Liver (tissue), 8 donors: ENCODE measurements at regions not wholly inside any gene's neighbourhood (a gene's known extent, or its start where the extent isn't known, plus 50 kb on each side); places are given as distances from the start of the nearest gene placed in this dataset.

Source experiments
- DNase-seq: peaks from one replicate; pipeline ENCODE4 v3.0.0-alpha.2; 2017; ENCODE audit warnings: low spot score
- H3K27ac ChIP-seq, 2 donors: one replicate each; pipeline ENCODE4 v1.7.0; 2013; ENCODE audit warnings: inconsistent platforms in 2 of 2, low read length in 2 of 2, control low read depth in 1 of 2, low read depth in 1 of 2, mild to moderate bottlenecking in 1 of 2
- H3K27me3 ChIP-seq, 4 donors: one replicate each; pipeline versions ENCODE4 v1.6.1 to v1.7.0; 2013; ENCODE audit warnings: low read length in 3 of 4, inconsistent platforms in 1 of 4, mild to moderate bottlenecking in 1 of 4, moderate library complexity in 1 of 4; ENCODE audit not compliant: control insufficient read depth in 4 of 4, insufficient read depth in 4 of 4
- H3K36me3 ChIP-seq, 4 donors: one replicate each; pipeline versions ENCODE4 v1.6.1 to v1.7.0; 2013; ENCODE audit warnings: low read length in 3 of 4, mild to moderate bottlenecking in 3 of 4, low read depth in 1 of 4, moderate library complexity in 1 of 4; ENCODE audit not compliant: control insufficient read depth in 4 of 4, insufficient read depth in 3 of 4
- H3K4me1 ChIP-seq, 4 donors: one replicate each; pipeline versions ENCODE4 v1.6.1 to v1.7.0; 2013; ENCODE audit warnings: low read length in 3 of 4, mild to moderate bottlenecking in 3 of 4, moderate library complexity in 1 of 4; ENCODE audit not compliant: control insufficient read depth in 4 of 4, insufficient read depth in 4 of 4
- H3K4me3 ChIP-seq, 3 donors: one replicate each; pipeline versions ENCODE4 v1.6.1 to v1.7.0; 2013; ENCODE audit warnings: low read length in 3 of 3, control low read depth in 1 of 3, low read depth in 1 of 3, mild to moderate bottlenecking in 1 of 3
- H3K9ac ChIP-seq, 2 donors: one replicate each; pipeline ENCODE4 v1.7.0; 2013; ENCODE audit warnings: low read length in 2 of 2, mild to moderate bottlenecking in 2 of 2, moderate library complexity in 2 of 2, control low read depth in 1 of 2, low read depth in 1 of 2
- H3K9me3 ChIP-seq, 4 donors: one replicate each; pipeline versions ENCODE4 v1.6.1 to v1.7.0; 2013; ENCODE audit warnings: low read length in 3 of 4; ENCODE audit not compliant: control insufficient read depth in 4 of 4
- ATF3 ChIP-seq: IDR thresholded peaks from 2 replicates; pipeline ENCODE4 v1.6.1; 2016; ENCODE audit warnings: antibody characterized with exemption
- CTCF ChIP-seq: fragments of 150-350 bp; IDR thresholded peaks from 2 replicates; pipeline ENCODE4 v1.5.1; 2017; ENCODE audit warnings: improper control_type of control experiment, low read depth, low read length; ENCODE audit not compliant: missing input control
- EGR1 ChIP-seq, 2 donors: IDR thresholded peaks; 2 replicates each; pipeline ENCODE4 v1.6.1; 2016 to 2018; ENCODE audit warnings: antibody characterized with exemption in 2 of 2, low read depth in 2 of 2
- FOXA1 ChIP-seq: IDR thresholded peaks from 2 replicates; pipeline ENCODE4 v1.6.1; 2016; ENCODE audit warnings: antibody characterized with exemption
- FOXA2 ChIP-seq: IDR thresholded peaks from 2 replicates; pipeline ENCODE4 v1.6.1; 2016; ENCODE audit warnings: antibody characterized with exemption
- GABPA ChIP-seq, 2 donors: IDR thresholded peaks in 1 of 2; conservative IDR thresholded peaks in 1 of 2; 2 replicates each; pipeline ENCODE4 v1.6.1; 2016; ENCODE audit warnings: antibody characterized with exemption in 2 of 2, mild to moderate bottlenecking in 1 of 2, moderate library complexity in 1 of 2
- HNF4A ChIP-seq, 2 donors: conservative IDR thresholded peaks; 2 replicates each; pipeline ENCODE4 v1.6.1; 2016; ENCODE audit warnings: antibody characterized with exemption in 2 of 2, mild to moderate bottlenecking in 2 of 2
- HNF4G ChIP-seq: IDR thresholded peaks from 2 replicates; pipeline ENCODE4 v1.6.1; 2016; ENCODE audit warnings: antibody characterized with exemption
- JUND ChIP-seq, 2 donors: IDR thresholded peaks; 2 replicates each; pipeline ENCODE4 v1.6.1; 2016; ENCODE audit warnings: antibody characterized with exemption in 2 of 2
- MAX ChIP-seq: IDR thresholded peaks from 2 replicates; pipeline ENCODE4 v1.6.1; 2016; ENCODE audit warnings: antibody characterized with exemption
- NR2F2 ChIP-seq: IDR thresholded peaks from 2 replicates; pipeline ENCODE4 v1.6.1; 2016; ENCODE audit warnings: antibody characterized with exemption
- RAD21 ChIP-seq, 2 donors: IDR thresholded peaks; 2 replicates each; pipeline ENCODE4 v1.6.1; 2016; ENCODE audit warnings: antibody characterized with exemption in 2 of 2, mild to moderate bottlenecking in 2 of 2
- REST ChIP-seq: IDR thresholded peaks from 2 replicates; pipeline ENCODE4 v1.6.1; 2016; ENCODE audit warnings: antibody characterized with exemption, mild to moderate bottlenecking
- RXRA ChIP-seq, 2 donors: IDR thresholded peaks; 2 replicates each; pipeline ENCODE4 v1.6.1; 2017 to 2018; ENCODE audit warnings: antibody characterized with exemption in 2 of 2, mild to moderate bottlenecking in 1 of 2
- TAF1 ChIP-seq: conservative IDR thresholded peaks from 2 replicates; pipeline ENCODE4 v1.6.1; 2016; ENCODE audit warnings: antibody characterized with exemption, mild to moderate bottlenecking
- YY1 ChIP-seq: IDR thresholded peaks from 2 replicates; pipeline ENCODE4 v1.6.1; 2016; ENCODE audit warnings: antibody characterized with exemption, mild to moderate bottlenecking
- ZBTB33 ChIP-seq: IDR thresholded peaks from 2 replicates; pipeline ENCODE4 v1.6.1; 2016; ENCODE audit warnings: antibody characterized with exemption
- WGBS: extraction: QIAGEN DNeasy Blood & Tissue Kit; methylation state at CpG from one replicate; pipeline ENCODE4 v1.1.7; 2013; 5-methylcytosine and 5-hydroxymethylcytosine counted together
- donor health status: healthy.
- donor health status: healthy.
- donor health status: healthy.
- donor health status: healthy.
- donor health status: healthy.

- no peak for TF ChIP-seq GABPA (IDR thresholded peaks at IDR 0.05 in 1 of 2, conservative IDR thresholded peaks at IDR 0.05 in 1 of 2)
- no peak for TF ChIP-seq RXRA (IDR thresholded peaks at IDR 0.05)
- TF ChIP-seq TAF1: no peak
- no peak for TF ChIP-seq HNF4G
- TF ChIP-seq JUND (IDR thresholded peaks at IDR 0.05): no peak
- no peak for TF ChIP-seq FOXA2
- no peak for TF ChIP-seq YY1
- TF ChIP-seq ATF3: no peak
- TF ChIP-seq CTCF: no peak
- no peak for TF ChIP-seq MAX
- no peak for TF ChIP-seq ZBTB33
- no peak for TF ChIP-seq EGR1 (IDR thresholded peaks at IDR 0.05; ENCODE audit: low read depth in 2 of 2)
- TF ChIP-seq RAD21 (IDR thresholded peaks at IDR 0.05): no peak
- TF ChIP-seq NR2F2: no peak
- no peak for TF ChIP-seq REST
- TF ChIP-seq HNF4A (conservative IDR thresholded peaks at IDR 0.05): no peak
- no peak for TF ChIP-seq FOXA1
- H3K4me1 ChIP-seq: no peaks in the 10 kb centered on the region
- 84% methylated on average over 3 of the region's 3 CpGs for WGBS
- H3K27me3 ChIP-seq: no peaks in the 10 kb centered on the region
- no peaks in the 10 kb centered on the region for H3K9me3 ChIP-seq
- H3K27ac ChIP-seq: no peak overlapping the region
- H3K36me3 ChIP-seq: no peaks in the 10 kb centered on the region
- no peak overlapping the region for H3K4me3 ChIP-seq
- DNase-seq: no peak
- H3K9ac ChIP-seq: no peak overlapping the region
These were observed 317.5 kb downstream of the HIVEP2 start for GRCh38 chr6:142627474-142627873.
